ENCODE measurements at regions not wholly inside any gene's neighbourhood (a gene's known extent, or its start where the extent isn't known, plus 50 kb on each side); places are given as distances from the start of the nearest gene placed in this dataset.

GRCh38 chr1:79190074-79190473 lies 183.5 kb upstream of the ADGRL4 start:
- Histone ChIP-seq H3K36me3 (ENCODE audit: insufficient read depth, low read length, poor library complexity, severe bottlenecking) (no peaks in the 10 kb centered on the region), H3K4me1 (ENCODE audit: insufficient read depth, low read length, poor library complexity, severe bottlenecking) (peaks cover 25% of the 10 kb centered on the region), H3K27me3 (replicated peaks; ENCODE audit: insufficient read depth, low read depth, low read length, poor library complexity) (no peaks in the 10 kb centered on the region), H3K27ac (ENCODE audit: low read depth, low read length, poor library complexity, severe bottlenecking) (no peak overlapping the region), H3K9me3 (ENCODE audit: low read depth, low read length, poor library complexity, severe bottlenecking) (no peaks in the 10 kb centered on the region), H3K4me3 (ENCODE audit: low read depth, low read length, poor library complexity, severe bottlenecking) (no peak overlapping the region)
- no TSS peak for BruUV-seq (replicated peaks)
- ChIA-PET CTCF (no interaction called here), POLR2A (ENCODE audit: low non-redundant PET) (no interaction called here)
- TF ChIP-seq EZH2 (IDR thresholded peaks at IDR 0.05; ENCODE audit: borderline replicate concordance, low read depth, low read length, poor library complexity, severe bottlenecking) (no peak), CTCF (conservative IDR thresholded peaks at IDR 0.05; ENCODE audit: low read depth, low read length) (no peak)
- DNase-seq (ENCODE audit: low spot score), result no peak
- intact Hi-C loops (cut with micrococcal nuclease; ENCODE audit: unreplicated experiment), result no loop called here

- BruUV-seq (replicated peaks), result no TSS peak
- Histone ChIP-seq H3K27ac (ENCODE audit: low read depth, low read length, poor library complexity, severe bottlenecking) (peak overlapping the region; percentile 41), H3K4me3 (ENCODE audit: low read depth, low read length, poor library complexity, severe bottlenecking) (no peak overlapping the region), H3K27me3 (replicated peaks; ENCODE audit: insufficient read depth, low read depth, low read length, poor library complexity) (no peaks in the 10 kb centered on the region), H3K36me3 (ENCODE audit: insufficient read depth, low read length, poor library complexity, severe bottlenecking) (no peaks in the 10 kb centered on the region), H3K9me3 (ENCODE audit: low read depth, low read length, poor library complexity, severe bottlenecking) (no peaks in the 10 kb centered on the region), H3K4me1 (ENCODE audit: insufficient read depth, low read length, poor library complexity, severe bottlenecking) (peaks cover 21% of the 10 kb centered on the region)
- DNase-seq (ENCODE audit: low spot score), result peak; percentile 79
- intact Hi-C loops (cut with micrococcal nuclease; ENCODE audit: unreplicated experiment), result no loop called here
- ChIA-PET CTCF (interaction anchor here (0.6 kb wide), 1 partner anchor 164 kb away, joined by 3 read pairs; no protein-coding TSS in a partner anchor), POLR2A (ENCODE audit: low non-redundant PET) (no interaction called here)
- TF ChIP-seq EZH2 (IDR thresholded peaks at IDR 0.05; ENCODE audit: borderline replicate concordance, low read depth, low read length, poor library complexity, severe bottlenecking) (no peak), CTCF (conservative IDR thresholded peaks at IDR 0.05; ENCODE audit: low read depth, low read length) (no peak)
Observed at GRCh38 chr1:79188337-79188736, 181.8 kb upstream of the ADGRL4 start.

GRCh38 chr1:79186260-79186659 lies 179.7 kb upstream of the ADGRL4 start:
- no peak overlapping the region for H3K27ac ChIP-seq (ENCODE audit: low read depth, low read length, poor library complexity, severe bottlenecking)
- no peaks in the 10 kb centered on the region for H3K36me3 ChIP-seq (ENCODE audit: insufficient read depth, low read length, poor library complexity, severe bottlenecking)
- ChIA-PET CTCF (no interaction called here), POLR2A (ENCODE audit: low non-redundant PET) (no interaction called here)
- DNase-seq (ENCODE audit: low spot score), result no peak
- TF ChIP-seq EZH2 (IDR thresholded peaks at IDR 0.05; ENCODE audit: borderline replicate concordance, low read depth, low read length, poor library complexity, severe bottlenecking), result no peak
- TF ChIP-seq CTCF (conservative IDR thresholded peaks at IDR 0.05; ENCODE audit: low read depth, low read length), result no peak
- peaks cover 21% of the 10 kb centered on the region for H3K4me1 ChIP-seq (ENCODE audit: insufficient read depth, low read length, poor library complexity, severe bottlenecking)
- H3K4me3 ChIP-seq (ENCODE audit: low read depth, low read length, poor library complexity, severe bottlenecking), result no peak overlapping the region
- no TSS peak for BruUV-seq (replicated peaks)
- intact Hi-C loops (cut with micrococcal nuclease; ENCODE audit: unreplicated experiment), result no loop called here
- no peaks in the 10 kb centered on the region for H3K27me3 ChIP-seq (replicated peaks; ENCODE audit: insufficient read depth, low read depth, low read length, poor library complexity)
- H3K9me3 ChIP-seq (ENCODE audit: low read depth, low read length, poor library complexity, severe bottlenecking), result no peaks in the 10 kb centered on the region

All from A673 (cell line).